KMS-11 (cell line): ENCODE measurements at regions not wholly inside any gene's neighbourhood (a gene's known extent, or its start where the extent isn't known, plus 50 kb on each side); places are given as distances from the start of the nearest gene placed in this dataset.

Source experiments
- H2AFZ ChIP-seq: fragments of 200-600 bp; sonication (generic); 2 replicates; pipeline ENCODE4 v1.6.1; 2016; ENCODE audit warnings: antibody characterized with exemption, mixed run types, low read depth
- H3K27ac ChIP-seq: fragments of 200-600 bp; sonication (generic); 2 replicates; pipeline ENCODE4 v1.6.1; 2016; ENCODE audit warnings: mild to moderate bottlenecking, mixed run types
- H3K27me3 ChIP-seq: fragments of 200-600 bp; sonication (generic); 2 replicates; pipeline ENCODE4 v1.6.1; 2017; ENCODE audit warnings: mild to moderate bottlenecking, low read depth, mixed run types, moderate library complexity; ENCODE audit not compliant: insufficient read depth
- H3K36me3 ChIP-seq: fragments of 200-600 bp; sonication (generic); 2 replicates; pipeline ENCODE4 v1.6.1; 2017; ENCODE audit warnings: mild to moderate bottlenecking, mixed run types; ENCODE audit not compliant: insufficient read depth
- H3K4me1 ChIP-seq: fragments of 200-600 bp; sonication (generic); 2 replicates; pipeline ENCODE4 v1.6.1; 2016; ENCODE audit warnings: mild to moderate bottlenecking, low read depth, mixed run types; ENCODE audit not compliant: poor library complexity, severe bottlenecking
- H3K4me2 ChIP-seq: fragments of 200-600 bp; sonication (generic); 2 replicates; pipeline ENCODE4 v1.7.0; 2016; ENCODE audit warnings: mild to moderate bottlenecking, mixed run types
- H3K4me3 ChIP-seq: fragments of 200-600 bp; sonication (generic); IDR thresholded peaks from 2 replicates; pipeline ENCODE4 v1.6.1; 2017; ENCODE audit warnings: low read depth, low read length, mixed read lengths; ENCODE audit not compliant: insufficient read depth
- H3K79me2 ChIP-seq: fragments of 200-600 bp; sonication (generic); 2 replicates; pipeline ENCODE4 v1.6.1; 2016; ENCODE audit warnings: low read depth, mixed run types; ENCODE audit not compliant: insufficient read depth
- H3K9ac ChIP-seq: fragments of 200-600 bp; sonication (generic); 2 replicates; pipeline ENCODE4 v1.6.1; 2016; ENCODE audit warnings: mild to moderate bottlenecking, mixed run types
- H4K20me1 ChIP-seq: fragments of 200-600 bp; sonication (generic); 2 replicates; pipeline ENCODE4 v1.6.1; 2016; ENCODE audit warnings: mild to moderate bottlenecking, mixed run types; ENCODE audit not compliant: insufficient read depth
- CTCF ChIP-seq: fragments of 200-600 bp; sonication (generic); conservative IDR thresholded peaks from 2 replicates; pipeline ENCODE4 v1.6.1; 2017; ENCODE audit warnings: low read depth, mild to moderate bottlenecking, antibody characterized with exemption, low read length, moderate library complexity, mixed read lengths

GRCh38 chr9:80946496-80947170, 742.7 kb downstream of the TLE1 start:
- Histone ChIP-seq H3K9ac (no peak overlapping the region), H3K4me2 (no peak overlapping the region), H3K27ac (no peak overlapping the region), H3K4me3 (no peak overlapping the region), H3K27me3 (no peaks in the 10 kb centered on the region), H3K36me3 (no peaks in the 10 kb centered on the region), H3K79me2 (no peaks in the 10 kb centered on the region), H3K4me1 (no peaks in the 10 kb centered on the region), H4K20me1 (no peaks in the 10 kb centered on the region), H2AFZ (no peak overlapping the region)
- no peak for TF ChIP-seq CTCF

GRCh38 chr9:80945436-80945835, 743.9 kb downstream of the TLE1 start:
- Histone ChIP-seq H3K27me3 (no peaks in the 10 kb centered on the region), H3K9ac (no peak overlapping the region), H3K4me3 (no peak overlapping the region), H3K36me3 (no peaks in the 10 kb centered on the region), H2AFZ (no peak overlapping the region), H3K4me2 (no peak overlapping the region), H3K27ac (no peak overlapping the region), H3K4me1 (no peaks in the 10 kb centered on the region), H4K20me1 (no peaks in the 10 kb centered on the region), H3K79me2 (no peaks in the 10 kb centered on the region)
- no peak for TF ChIP-seq CTCF

GRCh38 chr9:80937645-80938044, 751.7 kb downstream of the TLE1 start:
- Histone ChIP-seq H3K36me3 (no peaks in the 10 kb centered on the region), H3K27ac (no peak overlapping the region), H3K4me1 (no peaks in the 10 kb centered on the region), H4K20me1 (no peaks in the 10 kb centered on the region), H3K4me3 (no peak overlapping the region), H2AFZ (no peak overlapping the region), H3K4me2 (no peak overlapping the region), H3K27me3 (no peaks in the 10 kb centered on the region), H3K9ac (no peak overlapping the region), H3K79me2 (no peaks in the 10 kb centered on the region)
- TF ChIP-seq CTCF: no peak

GRCh38 chr9:80934095-80934494, 755.3 kb downstream of the TLE1 start:
- no peak overlapping the region for H3K27ac ChIP-seq
- no peak for TF ChIP-seq CTCF
- H4K20me1 ChIP-seq: no peaks in the 10 kb centered on the region
- no peak overlapping the region for H2AFZ ChIP-seq
- H3K79me2 ChIP-seq: no peaks in the 10 kb centered on the region
- no peaks in the 10 kb centered on the region for H3K4me1 ChIP-seq
- H3K27me3 ChIP-seq: no peaks in the 10 kb centered on the region
- H3K9ac ChIP-seq: no peak overlapping the region
- H3K36me3 ChIP-seq: no peaks in the 10 kb centered on the region
- H3K4me3 ChIP-seq: no peak overlapping the region
- H3K4me2 ChIP-seq: no peak overlapping the region
